HCT116 (cell line): ENCODE measurements at regions not wholly inside any gene's neighbourhood (a gene's known extent, or its start where the extent isn't known, plus 50 kb on each side); places are given as distances from the start of the nearest gene placed in this dataset.

ENCODE experiments used
- ATAC-seq: fragments of 200-7000 bp; cut with Tn5 transposase; 2 replicates; pipeline ENCODE4 v1.9.1; 2020; ENCODE audit warnings: mild to moderate bottlenecking, moderate library complexity
- BruUV-seq: library from RNA; stranded (reverse); fragments of 400-500 nt; replicated peaks from 2 replicates; lab custom pipeline; 2021; lab: Mats Ljungman, UMichigan
- CTCF ChIA-PET: fragments of 300-600 bp; sonication (Branson Sonifier 250); formaldehyde crosslinking; loops from one replicate; lab custom pipeline; 2021; ENCODE audit warnings: antibody characterized with exemption; lab: Charles Lee
- POLR2A ChIA-PET: fragments of 300-600, 350-600 bp; sonication (Branson Sonifier 250); formaldehyde crosslinking; loops from one replicate; lab custom pipeline; 2021; ENCODE audit warnings: antibody characterized with exemption; lab: Charles Lee
- RAD21 ChIA-PET, 2 experiments: fragments of 300-600 bp; sonication (Branson Sonifier 250); formaldehyde crosslinking; loops; one replicate each; lab custom pipeline; 2023; ENCODE audit warnings: low total read pairs in 2 of 2; ENCODE audit not compliant: uncharacterized antibody in 2 of 2, unreplicated experiment in 2 of 2, low non-redundant PET in 1 of 2; lab: Charles Lee
- DNase-seq: peaks from one replicate; pipeline ENCODE4 v3.0.0-alpha.2; 2010; ENCODE audit warnings: low read depth, low spot score
- H2AFZ ChIP-seq: fragments of 200-600 bp; shearing (Covaris generic), sonication (generic); 2 replicates; pipeline ENCODE4 v1.6.1; 2017; ENCODE audit warnings: low read depth, mixed run types, mixed read lengths, antibody characterized with exemption, low read length; ENCODE audit not compliant: poor library complexity, severe bottlenecking
- H3K27ac ChIP-seq: 2 replicates; pipeline ENCODE4 v1.5.1; 2012; ENCODE audit warnings: low read depth, low read length
- H3K27me3 ChIP-seq: fragments of 200-600 bp; sonication (generic); 2 replicates; pipeline ENCODE4 v1.6.1; 2016; ENCODE audit warnings: mixed run types, low read length, mixed read lengths; ENCODE audit not compliant: insufficient read depth
- H3K36me3 ChIP-seq, 2 experiments: fragments of 200-500 bp in 1 of 2; fragments of 200-600 bp in 1 of 2; sonication (Bioruptor generic) in 1 of 2; sonication (generic) in 1 of 2; 2 replicates each; pipeline versions ENCODE4 v1.5.1 to v1.6.1; 2014 to 2016; ENCODE audit warnings: low read length in 2 of 2, inconsistent platforms in 1 of 2, mixed read lengths in 1 of 2, mixed run types in 1 of 2; ENCODE audit not compliant: insufficient read depth in 2 of 2, control insufficient read depth in 1 of 2
- H3K4me1 ChIP-seq, 2 experiments: fragments of 200-600 bp in 1 of 2; sonication (generic) in 1 of 2; 2 replicates each; pipeline versions ENCODE4 v1.5.1 to v1.6.1; 2012 to 2017; ENCODE audit warnings: low read length in 2 of 2, inconsistent platforms in 1 of 2, mild to moderate bottlenecking in 1 of 2, mixed read lengths in 1 of 2, mixed run types in 1 of 2, moderate library complexity in 1 of 2; ENCODE audit not compliant: insufficient read depth in 2 of 2, control insufficient read depth in 1 of 2
- H3K4me2 ChIP-seq: fragments of 200-600 bp; sonication (generic); 2 replicates; pipeline ENCODE4 v1.6.1; 2017; ENCODE audit warnings: mixed run types, low read length, mixed read lengths
- H3K4me3 ChIP-seq, 2 experiments: fragments of 200-600 bp in 1 of 2; sonication (generic) in 1 of 2; replicated peaks in 1 of 2; 2 replicates each; pipeline ENCODE4 v1.5.1; 2011 to 2016; ENCODE audit warnings: low read length in 2 of 2, control low read depth in 1 of 2, low read depth in 1 of 2, mild to moderate bottlenecking in 1 of 2, mixed read lengths in 1 of 2, mixed run types in 1 of 2
- H3K79me2 ChIP-seq: fragments of 200-600 bp; sonication (generic); 2 replicates; pipeline ENCODE4 v1.6.1; 2017; ENCODE audit warnings: mild to moderate bottlenecking, mixed run types, low read length, moderate library complexity, mixed read lengths; ENCODE audit not compliant: insufficient read depth
- H3K9ac ChIP-seq: fragments of 200-600 bp; sonication (generic); 2 replicates; pipeline ENCODE4 v1.6.1; 2016; ENCODE audit warnings: low read length, mixed read lengths
- H3K9me2 ChIP-seq: fragments of 200-600 bp; sonication (generic), shearing (Covaris generic); 2 replicates; pipeline ENCODE4 v1.6.1; 2017; ENCODE audit warnings: mixed run types, mild to moderate bottlenecking, moderate library complexity; ENCODE audit not compliant: insufficient read depth
- H3K9me3 ChIP-seq, 2 experiments: fragments of 200-500 bp in 1 of 2; fragments of 200-600 bp in 1 of 2; sonication (Bioruptor generic) in 1 of 2; sonication (generic) in 1 of 2; 2 replicates each; pipeline ENCODE4 v1.6.1; 2014 to 2017; ENCODE audit warnings: low read length in 2 of 2, mixed read lengths in 2 of 2, inconsistent platforms in 1 of 2, low read depth in 1 of 2, mild to moderate bottlenecking in 1 of 2, mixed run types in 1 of 2, moderate library complexity in 1 of 2; ENCODE audit not compliant: control insufficient read depth in 1 of 2, insufficient read depth in 1 of 2
- H4K20me1 ChIP-seq: fragments of 200-600 bp; sonication (generic), shearing (Covaris generic); 2 replicates; pipeline ENCODE4 v1.6.1; 2017; ENCODE audit warnings: mixed run types, mild to moderate bottlenecking, moderate library complexity; ENCODE audit not compliant: insufficient read depth
- CBX3 ChIP-seq: IDR thresholded peaks from 2 replicates; pipeline ENCODE4 v1.6.1; 2012; ENCODE audit warnings: low read depth
- CEBPB ChIP-seq: IDR thresholded peaks from 2 replicates; pipeline ENCODE4 v1.6.1; 2012; ENCODE audit warnings: low read depth
- EGR1 ChIP-seq: IDR thresholded peaks from 2 replicates; pipeline ENCODE4 v1.6.1; 2012; ENCODE audit warnings: low read depth
- ELF1 ChIP-seq: IDR thresholded peaks from 2 replicates; pipeline ENCODE4 v1.6.1; 2012; ENCODE audit warnings: low read depth, borderline replicate concordance
- EZH2 ChIP-seq: fragments of 200-600 bp; sonication (generic); IDR thresholded peaks from 2 replicates; pipeline ENCODE4 v1.6.1; 2017; ENCODE audit warnings: antibody characterized with exemption, mixed run types
- JUND ChIP-seq: IDR thresholded peaks from 2 replicates; pipeline ENCODE4 v1.6.1; 2012
- POLR2A ChIP-seq: IDR thresholded peaks from 2 replicates; pipeline ENCODE4 v1.7.0; 2011; ENCODE audit warnings: borderline replicate concordance; ENCODE audit not compliant: insufficient read depth, insufficient read length; ENCODE audit errors: extremely low read depth
- POLR2AphosphoS5 ChIP-seq: IDR thresholded peaks from 2 replicates; pipeline ENCODE4 v1.6.1; 2011; ENCODE audit warnings: mild to moderate bottlenecking, low read depth, low read length, moderate library complexity
- RAD21 ChIP-seq: IDR thresholded peaks from 2 replicates; pipeline ENCODE4 v1.6.1; 2012; ENCODE audit warnings: low read depth, mild to moderate bottlenecking
- REST ChIP-seq: IDR thresholded peaks from 2 replicates; pipeline ENCODE4 v1.6.1; 2012; ENCODE audit warnings: low read depth
- SIN3A ChIP-seq: IDR thresholded peaks from 2 replicates; pipeline ENCODE4 v1.6.1; 2012; ENCODE audit warnings: low read depth
- SRF ChIP-seq: IDR thresholded peaks from 2 replicates; pipeline ENCODE4 v1.6.1; 2012; ENCODE audit warnings: low read depth
- ZBTB33 ChIP-seq: IDR thresholded peaks from 2 replicates; pipeline ENCODE4 v1.6.1; 2011; ENCODE audit warnings: mild to moderate bottlenecking, low read length, moderate library complexity; ENCODE audit not compliant: insufficient replicate concordance; ENCODE audit errors: extremely low read depth
- ZFX ChIP-seq: fragments of 450-650 bp; IDR thresholded peaks from 2 replicates; pipeline ENCODE4 v1.6.1; 2017
- ZNF274 ChIP-seq: fragments of 200-500 bp; sonication (Bioruptor generic); IDR thresholded peaks from 2 replicates; pipeline ENCODE4 v1.6.1; 2014; ENCODE audit warnings: mild to moderate bottlenecking, low read depth, low read length, inconsistent platforms
- intact Hi-C: fragments of 100-400 bp; cut with micrococcal nuclease; formaldehyde crosslinking; loops from 2 replicates; pipeline ENCODE4 v1.10.0; 2022

DNA sequence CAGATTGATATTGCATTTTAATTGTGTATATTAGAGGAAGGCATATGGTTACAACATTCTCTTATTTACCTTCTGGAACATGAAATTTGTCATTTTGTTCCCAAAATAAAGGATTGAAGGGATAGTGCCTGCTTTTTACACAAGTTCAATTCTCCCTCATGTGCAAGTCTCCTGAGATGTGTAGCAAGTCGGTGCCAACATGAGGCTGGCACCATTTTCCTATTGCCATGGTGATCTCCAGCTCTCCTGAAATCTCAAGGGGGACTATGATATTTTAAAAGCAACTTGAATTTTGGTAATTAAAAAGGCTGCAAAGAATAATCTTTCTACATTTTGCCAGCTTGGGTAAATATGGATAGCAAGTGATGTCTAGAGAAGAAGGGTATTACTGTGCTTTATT, 693.3 kb upstream of the WWC1 start (continued):
- TF ChIP-seq REST (no peak), CBX3 (no peak)

- Histone ChIP-seq H3K4me2 (no peak overlapping the region), H3K4me3 (no peak overlapping the region), H3K9me3 (no peaks in the 10 kb centered on the region), H3K9me2 (no peaks in the 10 kb centered on the region), H3K9ac (no peak overlapping the region), H3K36me3 (no peaks in the 10 kb centered on the region), H3K4me1 (no peaks in the 10 kb centered on the region), H4K20me1 (no peaks in the 10 kb centered on the region), H3K27ac (no peak overlapping the region), H3K79me2 (no peaks in the 10 kb centered on the region), H2AFZ (no peak overlapping the region), H3K27me3 (peaks cover 30% of the 10 kb centered on the region)
- DNase-seq = no peak
- intact Hi-C loops = no loop called here
- no TSS peak for BruUV-seq
- no peak for ATAC-seq
- ChIA-PET RAD21 (no interaction called here), CTCF (no interaction called here), POLR2A (no interaction called here)
- TF ChIP-seq ZBTB33 (no peak), ZFX (no peak), POLR2A (no peak), RAD21 (no peak), ZNF274 (no peak), EZH2 (no peak), JUND (no peak), SIN3A (no peak), ELF1 (no peak), POLR2AphosphoS5 (no peak), CEBPB (no peak), EGR1 (no peak), SRF (no peak)
Measured at GRCh38 chr5:167602067-167602466, 689.4 kb upstream of the WWC1 start.
